ENCODE measurements at regions not wholly inside any gene's neighbourhood (a gene's known extent, or its start where the extent isn't known, plus 50 kb on each side); places are given as distances from the start of the nearest gene placed in this dataset.

- WGBS, 2 donors = 87% methylated on average over 2 of the region's 2 CpGs
- Histone ChIP-seq H3K4me3 (no peak overlapping the region), H3K9me3 (no peaks in the 10 kb centered on the region), H3K36me3 (no peaks in the 10 kb centered on the region), H3K27me3 (peaks cover 0 to 3% (median 0%) of the 10 kb centered on the region in 7 donors), H3K27ac (no peak overlapping the region), H3K4me1 (peaks cover 0 to 6% (median 0%) of the 10 kb centered on the region in 9 donors)
- intact Hi-C loops (cut with DNase I) = no loop called here
- no peak for DNase-seq
- no peak for ATAC-seq
- TF ChIP-seq CTCF (IDR thresholded peaks at IDR 0.05) = no peak
Measured at GRCh38 chr2:226625946-226626345, 173.7 kb downstream of the IRS1 start.

- WGBS, 2 donors = 78 to 82% methylated on average over 13 of the region's 13 CpGs
- no peaks in the 10 kb centered on the region for H3K36me3 ChIP-seq
- intact Hi-C loops (cut with DNase I) = no loop called here
- no peak overlapping the region for H3K27ac ChIP-seq
- peaks cover 0 to 5% (median 0%) of the 10 kb centered on the region in 9 donors for H3K4me1 ChIP-seq
- DNase-seq (no peak), ATAC-seq (no peak)
- H3K27me3 ChIP-seq = peaks cover 0 to 3% (median 0%) of the 10 kb centered on the region in 7 donors
- no peak overlapping the region for H3K4me3 ChIP-seq
- no peaks in the 10 kb centered on the region for H3K9me3 ChIP-seq
- TF ChIP-seq CTCF (IDR thresholded peaks at IDR 0.05) = no peak
Measured at GRCh38 chr2:226623587-226624368, 175.8 kb downstream of the IRS1 start.

- WGBS, 2 donors = 91% methylated on average over 2 of the region's 2 CpGs
- H3K27me3 ChIP-seq = peaks cover 0 to 3% (median 0%) of the 10 kb centered on the region in 7 donors
- ATAC-seq = no peak
Measured at GRCh38 chr2:226622484-226622883, 177.1 kb downstream of the IRS1 start.

GRCh38 chr2:226620176-226620575 lies 179.4 kb downstream of the IRS1 start:
- peaks cover 0 to 3% (median 0%) of the 10 kb centered on the region in 7 donors for H3K27me3 ChIP-seq
- peaks cover 0 to 5% (median 0%) of the 10 kb centered on the region in 9 donors for H3K4me1 ChIP-seq
- DNase-seq (no peak), ATAC-seq (no peak)
- H3K36me3 ChIP-seq = no peaks in the 10 kb centered on the region
- 95 to 98% methylated on average over 3 of the region's 3 CpGs for WGBS, 2 donors
- H3K27ac ChIP-seq = no peak overlapping the region
- TF ChIP-seq CTCF (IDR thresholded peaks at IDR 0.05) = no peak
- no peaks in the 10 kb centered on the region for H3K9me3 ChIP-seq
- H3K4me3 ChIP-seq = no peak overlapping the region
- intact Hi-C loops (cut with DNase I) = no loop called here

More at GRCh38 chr2:226622484-226622883, 177.1 kb downstream of the IRS1 start:
- intact Hi-C loops (cut with DNase I) = no loop called here
- no peak for TF ChIP-seq CTCF (IDR thresholded peaks at IDR 0.05)
- no peak for DNase-seq
- Histone ChIP-seq H3K9me3 (no peaks in the 10 kb centered on the region), H3K4me1 (peaks cover 0 to 5% (median 0%) of the 10 kb centered on the region in 9 donors), H3K36me3 (no peaks in the 10 kb centered on the region), H3K27ac (no peak overlapping the region), H3K4me3 (no peak overlapping the region)
